NB4 (cell line): ENCODE measurements at regions not wholly inside any gene's neighbourhood (a gene's known extent, or its start where the extent isn't known, plus 50 kb on each side); places are given as distances from the start of the nearest gene placed in this dataset.

Source experiments
- CTCF ChIP-seq: IDR thresholded peaks from one replicate; pipeline ENCODE4 v1.5.1; 2012; ENCODE audit warnings: low read depth, low read length
- MAX ChIP-seq: IDR thresholded peaks from 2 replicates; pipeline ENCODE4 v1.6.1; 2011; ENCODE audit warnings: low read depth, low read length
- POLR2A ChIP-seq: IDR thresholded peaks from 2 replicates; pipeline ENCODE4 v1.6.1; 2011; ENCODE audit warnings: mild to moderate bottlenecking; ENCODE audit not compliant: insufficient read length; ENCODE audit errors: extremely low read depth

- no peak for TF ChIP-seq CTCF
- no peak for TF ChIP-seq POLR2A
- TF ChIP-seq MAX, result no peak
Observed at GRCh38 chr2:66824926-66825325, 390.0 kb downstream of the MEIS1 start.
